ENCODE measurements at regions not wholly inside any gene's neighbourhood (a gene's known extent, or its start where the extent isn't known, plus 50 kb on each side); places are given as distances from the start of the nearest gene placed in this dataset.

DNA sequence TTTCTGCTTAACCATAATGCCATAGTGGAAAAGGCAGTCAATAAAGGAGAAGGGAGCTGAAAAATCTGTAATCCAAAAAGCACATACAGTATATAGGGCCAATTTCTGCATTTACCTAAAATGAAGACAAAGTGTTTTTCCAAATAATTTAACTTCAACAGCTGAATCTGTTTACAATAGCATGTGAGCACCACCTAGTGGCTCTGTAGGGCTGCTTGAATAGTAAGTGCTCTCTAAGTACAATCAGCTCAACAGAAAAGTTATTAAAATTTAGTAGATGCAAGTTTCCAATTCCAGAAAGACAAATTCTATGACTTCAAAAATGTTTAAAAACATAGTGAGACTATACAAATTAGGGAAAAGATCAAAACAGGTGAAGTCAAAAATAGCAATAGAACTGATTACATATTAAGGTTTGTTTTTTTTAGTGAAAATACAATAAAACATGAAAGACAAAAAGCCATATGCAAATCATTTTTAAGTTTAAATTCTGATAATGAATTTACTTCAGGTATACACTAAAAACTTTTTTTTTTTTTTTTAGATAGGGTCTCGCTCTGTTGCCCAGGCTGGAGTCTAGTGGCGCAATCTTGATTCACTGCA, 220.0 kb downstream of the SETD4 start:
- peak; percentile 100 for TF ChIP-seq CTCF (conservative IDR thresholded peaks at IDR 0.05; ENCODE audit: low read length)
- no peak for TF ChIP-seq EZH2phosphoT487 (IDR thresholded peaks at IDR 0.05; ENCODE audit: borderline replicate concordance, low read depth, low read length)

Data from OCI-LY7 (cell line).